ENCODE measurements at regions not wholly inside any gene's neighbourhood (a gene's known extent, or its start where the extent isn't known, plus 50 kb on each side); places are given as distances from the start of the nearest gene placed in this dataset.

DNA sequence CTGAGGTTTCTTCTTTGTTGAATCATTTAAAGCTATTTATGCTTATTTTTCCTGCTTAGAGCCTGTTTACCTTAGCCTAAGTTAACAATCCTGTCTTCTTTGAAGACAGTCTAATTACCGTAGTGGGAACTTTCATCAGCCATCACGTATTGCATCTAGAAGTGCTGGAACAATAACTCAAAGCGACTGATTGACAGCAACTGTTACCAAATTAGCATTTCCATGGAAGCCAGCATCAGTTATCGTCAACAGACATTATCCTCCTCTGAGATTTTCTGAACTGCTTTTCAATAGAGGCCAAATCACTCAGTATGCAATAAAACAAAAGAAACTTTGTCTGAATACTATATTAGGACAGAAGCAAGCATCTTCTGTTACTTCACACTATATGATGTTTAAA lies 433.3 kb upstream of the SLITRK1 start:
- Mint-ChIP-seq H3K27me3 (ENCODE audit: low read depth) (no peaks in the 10 kb centered on the region), H3K9me3 (peaks cover 15% of the 10 kb centered on the region), H3K27ac (no peak overlapping the region), H3K4me3 (ENCODE audit: low read depth) (no peak overlapping the region), H3K36me3 (ENCODE audit: low read depth) (no peaks in the 10 kb centered on the region), H3K4me1 (ENCODE audit: low read depth) (no peaks in the 10 kb centered on the region)
- DNase-seq (ENCODE audit: low spot score) = no peak
- intact Hi-C loops (cut with micrococcal nuclease) = no loop called here

DNA sequence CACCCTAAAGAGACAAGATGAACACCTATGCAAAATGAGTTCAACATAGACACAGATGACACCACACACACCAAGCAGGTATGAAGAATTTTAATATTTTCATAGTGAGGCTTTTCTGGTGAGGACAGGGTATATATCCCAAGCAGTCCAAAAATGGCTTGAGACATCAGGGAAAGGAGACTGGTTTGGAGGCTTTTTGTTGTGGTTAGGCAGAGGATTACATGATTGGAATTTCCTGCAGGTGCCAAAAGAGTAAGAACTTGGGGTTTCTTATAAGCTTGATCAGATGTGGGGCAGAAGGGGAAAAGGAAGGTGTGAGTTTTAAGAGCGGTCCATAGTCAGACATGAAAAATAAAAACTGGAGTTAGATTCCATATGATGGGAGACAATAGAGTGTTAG lies 420.8 kb upstream of the SLITRK1 start:
- Mint-ChIP-seq H3K9me3 (peaks cover 7% of the 10 kb centered on the region), H3K36me3 (ENCODE audit: low read depth) (no peaks in the 10 kb centered on the region), H3K27me3 (ENCODE audit: low read depth) (no peaks in the 10 kb centered on the region), H3K27ac (no peak overlapping the region), H3K4me1 (ENCODE audit: low read depth) (no peaks in the 10 kb centered on the region), H3K4me3 (ENCODE audit: low read depth) (no peak overlapping the region)
- intact Hi-C loops (cut with micrococcal nuclease) = loop anchor here (2.0 kb wide), 1 partner anchor 20 kb away; no protein-coding TSS in a partner anchor
- DNase-seq (ENCODE audit: low spot score) = no peak

DNA sequence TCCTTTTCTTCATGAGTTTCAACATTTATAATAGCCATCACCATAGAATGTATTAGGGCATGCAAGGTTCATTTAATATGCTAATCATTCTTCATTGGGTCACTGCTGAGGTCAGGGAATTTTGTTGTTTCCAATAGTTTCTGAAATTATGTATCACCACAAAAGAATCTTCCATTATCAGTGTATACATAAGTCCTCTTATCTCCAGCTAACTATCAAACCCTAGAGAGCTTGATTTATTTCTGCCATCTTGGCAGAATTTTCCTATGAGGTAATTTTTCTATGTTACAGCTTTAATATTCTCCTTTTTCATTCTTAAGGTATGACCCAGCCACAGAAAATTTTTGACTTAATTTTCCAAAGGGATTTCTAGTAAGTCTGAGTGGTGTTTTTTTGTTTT lies 415.0 kb upstream of the SLITRK1 start:
- no peaks in the 10 kb centered on the region for H3K9me3 Mint-ChIP-seq
- no peak overlapping the region for H3K4me3 Mint-ChIP-seq (ENCODE audit: low read depth)
- intact Hi-C loops (cut with micrococcal nuclease) = no loop called here
- DNase-seq (ENCODE audit: low spot score) = no peak
- no peaks in the 10 kb centered on the region for H3K27me3 Mint-ChIP-seq (ENCODE audit: low read depth)
- no peaks in the 10 kb centered on the region for H3K36me3 Mint-ChIP-seq (ENCODE audit: low read depth)
- H3K27ac Mint-ChIP-seq = no peak overlapping the region
- no peaks in the 10 kb centered on the region for H3K4me1 Mint-ChIP-seq (ENCODE audit: low read depth)

DNA sequence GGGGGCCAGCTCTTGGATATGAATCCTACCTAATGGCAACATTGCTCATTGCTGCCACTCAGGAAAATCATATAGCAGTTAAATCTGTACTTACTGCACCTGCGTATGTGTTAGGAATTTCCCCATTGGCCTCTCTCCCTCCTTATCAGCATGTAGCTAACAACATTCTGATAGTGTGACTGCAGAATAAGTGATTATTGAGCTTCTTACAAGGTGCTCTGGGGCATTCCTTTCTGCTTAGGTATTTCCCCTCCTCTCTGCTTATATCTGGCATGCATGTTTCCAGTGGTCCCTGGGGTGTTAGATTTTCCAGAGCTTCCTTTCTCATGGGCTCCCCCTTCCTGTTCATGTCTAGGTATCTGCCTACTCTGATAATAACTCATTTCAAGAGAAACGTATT lies 414.1 kb upstream of the SLITRK1 start:
- DNase-seq (ENCODE audit: low spot score) = no peak
- no peaks in the 10 kb centered on the region for H3K36me3 Mint-ChIP-seq (ENCODE audit: low read depth)
- no peak overlapping the region for H3K27ac Mint-ChIP-seq
- no peak overlapping the region for H3K4me3 Mint-ChIP-seq (ENCODE audit: low read depth)
- H3K9me3 Mint-ChIP-seq = no peaks in the 10 kb centered on the region
- intact Hi-C loops (cut with micrococcal nuclease) = no loop called here
- no peaks in the 10 kb centered on the region for H3K4me1 Mint-ChIP-seq (ENCODE audit: low read depth)
- H3K27me3 Mint-ChIP-seq (ENCODE audit: low read depth) = no peaks in the 10 kb centered on the region

DNA sequence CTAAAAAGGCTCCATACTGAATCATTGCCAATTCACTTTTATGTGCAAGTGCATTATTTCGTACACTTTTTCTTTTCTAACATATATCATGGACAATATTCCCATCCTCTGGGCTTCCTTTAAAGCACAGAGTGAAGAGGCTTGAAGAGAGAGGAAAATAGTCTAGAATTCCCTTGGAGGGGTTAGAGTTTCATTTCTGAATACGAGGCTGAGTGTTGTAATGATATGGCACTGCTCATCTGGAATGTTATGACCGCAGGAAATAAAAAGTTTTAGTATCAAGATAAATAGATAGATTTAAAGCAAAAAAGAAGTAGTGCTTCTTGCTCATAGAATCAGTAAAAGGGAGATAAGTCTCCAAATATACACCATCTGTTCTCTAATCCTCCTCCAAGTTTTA lies 412.3 kb upstream of the SLITRK1 start:
- intact Hi-C loops (cut with micrococcal nuclease) = no loop called here
- no peaks in the 10 kb centered on the region for H3K36me3 Mint-ChIP-seq (ENCODE audit: low read depth)
- H3K27ac Mint-ChIP-seq = no peak overlapping the region
- no peak overlapping the region for H3K4me3 Mint-ChIP-seq (ENCODE audit: low read depth)
- H3K4me1 Mint-ChIP-seq (ENCODE audit: low read depth) = no peaks in the 10 kb centered on the region
- no peak for DNase-seq (ENCODE audit: low spot score)
- no peaks in the 10 kb centered on the region for H3K27me3 Mint-ChIP-seq (ENCODE audit: low read depth)
- peaks cover 9% of the 10 kb centered on the region for H3K9me3 Mint-ChIP-seq

DNA sequence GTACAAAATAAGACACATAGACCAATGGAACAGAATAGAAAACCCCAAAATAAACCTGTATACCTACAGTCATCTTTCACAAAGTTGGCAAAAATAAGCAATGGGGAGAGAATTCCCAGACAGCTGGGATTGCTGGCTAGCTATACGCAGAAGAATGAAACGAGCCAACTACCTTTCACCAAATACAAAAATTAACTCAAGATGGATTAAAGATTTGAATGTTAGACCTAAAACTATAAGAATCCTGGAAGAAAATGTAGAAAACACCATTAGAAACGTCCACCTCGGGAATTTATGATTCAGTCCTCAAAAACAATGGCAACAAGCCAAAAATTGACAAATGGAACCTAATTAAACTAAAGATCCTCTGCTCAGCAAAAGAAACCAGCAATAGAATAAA lies 408.1 kb upstream of the SLITRK1 start:
- no peaks in the 10 kb centered on the region for H3K4me1 Mint-ChIP-seq (ENCODE audit: low read depth)
- DNase-seq (ENCODE audit: low spot score) = no peak
- H3K9me3 Mint-ChIP-seq = peaks cover 9% of the 10 kb centered on the region
- intact Hi-C loops (cut with micrococcal nuclease) = no loop called here
- H3K27me3 Mint-ChIP-seq (ENCODE audit: low read depth) = no peaks in the 10 kb centered on the region
- H3K27ac Mint-ChIP-seq = no peak overlapping the region
- H3K4me3 Mint-ChIP-seq (ENCODE audit: low read depth) = no peak overlapping the region
- no peaks in the 10 kb centered on the region for H3K36me3 Mint-ChIP-seq (ENCODE audit: low read depth)

DNA sequence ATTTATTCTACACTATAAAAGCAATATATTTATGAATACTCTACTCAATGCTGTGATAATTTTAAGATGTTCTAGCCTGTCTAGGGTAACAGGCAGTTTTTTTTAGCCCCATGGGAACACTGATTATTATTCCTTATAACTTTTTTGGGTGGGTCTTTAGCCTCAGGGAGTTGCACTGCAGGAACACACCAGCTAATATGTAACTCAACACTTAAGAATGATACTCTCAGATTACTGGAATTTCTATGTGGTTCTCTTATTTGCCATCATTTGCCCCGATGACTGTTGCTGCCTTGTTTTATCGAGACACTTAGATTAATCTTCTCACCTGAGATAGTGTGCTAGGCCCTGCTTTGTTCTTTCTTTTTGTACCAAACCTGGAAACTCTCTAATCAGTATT lies 396.9 kb upstream of the SLITRK1 start:
- intact Hi-C loops (cut with micrococcal nuclease) = no loop called here
- H3K27me3 Mint-ChIP-seq (ENCODE audit: low read depth) = no peaks in the 10 kb centered on the region
- no peak overlapping the region for H3K4me3 Mint-ChIP-seq (ENCODE audit: low read depth)
- no peak overlapping the region for H3K27ac Mint-ChIP-seq
- no peaks in the 10 kb centered on the region for H3K4me1 Mint-ChIP-seq (ENCODE audit: low read depth)
- peaks cover 3% of the 10 kb centered on the region for H3K9me3 Mint-ChIP-seq
- no peak for DNase-seq (ENCODE audit: low spot score)
- no peaks in the 10 kb centered on the region for H3K36me3 Mint-ChIP-seq (ENCODE audit: low read depth)

DNA sequence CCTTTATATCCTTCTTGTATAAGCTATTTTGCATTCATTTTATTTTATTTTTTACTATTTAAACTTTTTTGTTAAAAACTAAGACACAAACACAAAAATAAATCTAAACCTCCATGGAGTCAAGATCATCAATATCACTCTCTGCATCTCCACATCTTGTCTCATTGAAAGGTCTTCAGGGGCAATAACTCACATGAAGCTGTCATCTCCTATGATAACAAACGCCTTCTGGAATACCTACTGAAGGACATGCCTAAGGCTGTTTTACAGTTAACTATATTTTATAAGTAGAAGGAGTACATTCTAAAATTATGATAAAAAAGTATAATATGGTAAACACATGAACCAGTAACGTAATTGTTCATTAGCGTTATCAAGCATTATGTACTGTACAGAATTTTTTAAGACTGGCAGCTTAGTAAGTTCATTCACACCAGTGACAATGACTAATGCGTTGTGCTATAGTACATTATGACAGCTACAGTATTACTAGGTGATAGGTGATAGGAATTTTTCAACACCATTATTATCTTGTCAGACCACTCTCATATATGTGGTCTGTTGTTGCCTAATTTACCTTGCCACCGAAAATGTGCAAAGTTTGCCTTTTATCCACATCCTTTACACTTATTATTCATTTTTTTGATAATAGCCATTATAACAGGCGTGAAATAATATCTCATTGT lies 390.7 kb upstream of the SLITRK1 start:
- H3K27ac Mint-ChIP-seq = no peak overlapping the region
- H3K4me1 Mint-ChIP-seq (ENCODE audit: low read depth) = no peaks in the 10 kb centered on the region
- no peaks in the 10 kb centered on the region for H3K9me3 Mint-ChIP-seq
- intact Hi-C loops (cut with micrococcal nuclease) = no loop called here
- H3K27me3 Mint-ChIP-seq (ENCODE audit: low read depth) = no peaks in the 10 kb centered on the region
- H3K36me3 Mint-ChIP-seq (ENCODE audit: low read depth) = no peaks in the 10 kb centered on the region
- no peak for DNase-seq (ENCODE audit: low spot score)
- no peak overlapping the region for H3K4me3 Mint-ChIP-seq (ENCODE audit: low read depth)

DNA sequence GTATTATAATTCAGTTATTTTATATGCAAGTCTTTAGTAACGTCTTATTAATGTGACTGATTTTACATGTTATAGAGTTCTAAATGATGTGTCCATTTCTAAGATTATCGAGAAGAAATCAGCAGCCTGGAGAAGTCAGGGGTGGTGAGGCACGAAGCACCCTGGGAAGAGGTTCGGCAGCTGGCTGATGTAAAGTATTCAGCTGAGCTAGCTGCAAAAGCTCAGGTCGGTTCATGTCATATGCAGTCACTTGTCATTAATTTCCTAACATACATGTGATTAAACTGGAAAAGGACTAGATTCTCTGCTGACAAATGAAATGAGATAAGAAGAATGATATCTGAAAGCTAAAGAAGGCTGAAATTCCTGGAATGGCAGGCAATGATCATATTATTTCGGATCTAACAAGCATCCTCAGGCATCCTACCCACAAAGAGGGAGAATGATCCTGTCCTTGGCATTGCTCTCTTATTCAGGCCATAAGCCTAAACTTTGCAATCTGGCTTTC lies 383.0 kb upstream of the SLITRK1 start:
- Mint-ChIP-seq H3K4me3 (ENCODE audit: low read depth) (no peak overlapping the region), H3K9me3 (peaks cover 15% of the 10 kb centered on the region), H3K4me1 (ENCODE audit: low read depth) (no peaks in the 10 kb centered on the region), H3K36me3 (ENCODE audit: low read depth) (no peaks in the 10 kb centered on the region), H3K27me3 (ENCODE audit: low read depth) (no peaks in the 10 kb centered on the region), H3K27ac (no peak overlapping the region)
- intact Hi-C loops (cut with micrococcal nuclease) = no loop called here
- DNase-seq (ENCODE audit: low spot score) = no peak

DNA sequence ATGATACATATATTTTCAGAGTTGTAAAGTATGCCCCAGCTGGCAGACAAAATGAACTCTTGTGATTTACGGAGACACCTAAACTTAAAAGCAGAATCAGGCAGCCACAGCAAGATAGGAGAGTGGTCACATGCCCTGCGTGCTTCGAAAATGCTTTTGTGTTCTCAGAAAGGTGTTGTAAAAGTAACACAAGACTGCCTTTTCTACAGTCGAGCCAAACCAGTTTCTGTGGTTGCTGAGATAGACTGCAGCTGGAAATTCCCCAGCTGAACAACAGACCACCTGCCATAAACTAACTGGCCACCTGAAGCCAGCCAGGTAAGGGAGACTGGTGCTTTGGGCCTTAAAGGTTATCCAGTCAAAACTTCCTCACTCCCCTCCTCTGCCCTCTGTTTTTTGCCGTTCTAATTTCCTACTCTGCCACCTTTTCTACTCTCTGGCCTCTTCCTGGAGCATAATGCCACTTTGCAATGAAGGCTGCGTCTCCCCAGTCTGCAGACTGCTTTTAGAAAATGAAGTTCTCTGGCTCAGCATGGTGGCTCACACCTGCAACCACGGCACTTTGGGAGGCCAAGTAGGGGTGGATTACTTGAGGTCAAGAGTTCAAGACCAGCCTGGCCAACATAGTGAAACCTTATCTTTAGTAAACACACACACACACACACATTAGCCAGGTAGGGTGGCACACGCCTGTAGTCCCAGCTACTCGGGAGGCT lies 381.2 kb upstream of the SLITRK1 start:
- intact Hi-C loops (cut with micrococcal nuclease) = no loop called here
- no peak for DNase-seq (ENCODE audit: low spot score)
- no peak overlapping the region for H3K27ac Mint-ChIP-seq

DNA sequence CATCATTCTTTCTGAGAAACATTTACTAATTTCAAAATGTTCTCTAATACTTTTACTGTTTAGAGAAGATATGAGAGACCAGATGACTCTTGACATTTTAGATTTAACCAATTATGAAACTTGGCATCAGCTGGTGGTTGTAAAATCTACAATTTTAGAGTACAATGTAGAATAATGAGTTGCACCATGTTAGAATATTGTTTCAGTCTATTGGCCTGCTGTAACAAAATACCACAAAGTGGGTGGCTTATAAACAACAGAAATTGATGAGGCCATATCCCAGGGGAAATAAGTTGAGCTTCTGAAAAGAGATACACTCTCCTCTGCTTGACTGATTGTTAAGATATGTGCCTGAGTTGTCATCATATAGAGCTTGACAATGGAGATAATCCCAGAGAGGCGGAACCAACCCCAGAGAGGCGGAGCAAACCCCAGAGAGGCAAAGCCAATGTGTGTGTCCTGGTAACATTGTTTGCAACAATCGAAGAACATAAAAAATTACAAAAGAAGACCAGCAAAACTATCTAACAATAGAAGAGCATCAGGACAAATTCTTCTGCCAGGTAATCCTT lies 373.0 kb upstream of the SLITRK1 start:
- Mint-ChIP-seq H3K4me1 (ENCODE audit: low read depth) (no peaks in the 10 kb centered on the region), H3K4me3 (ENCODE audit: low read depth) (no peak overlapping the region), H3K27me3 (ENCODE audit: low read depth) (no peaks in the 10 kb centered on the region), H3K27ac (no peak overlapping the region), H3K36me3 (ENCODE audit: low read depth) (no peaks in the 10 kb centered on the region), H3K9me3 (peaks cover 13% of the 10 kb centered on the region)
- intact Hi-C loops (cut with micrococcal nuclease) = no loop called here
- DNase-seq (ENCODE audit: low spot score) = no peak

More for the DNA sequence above, 381.2 kb upstream of the SLITRK1 start:
- H3K4me1 Mint-ChIP-seq (ENCODE audit: low read depth) = no peaks in the 10 kb centered on the region
- no peak overlapping the region for H3K4me3 Mint-ChIP-seq (ENCODE audit: low read depth)
- no peaks in the 10 kb centered on the region for H3K36me3 Mint-ChIP-seq (ENCODE audit: low read depth)
- H3K27me3 Mint-ChIP-seq (ENCODE audit: low read depth) = no peaks in the 10 kb centered on the region
- peaks cover 15% of the 10 kb centered on the region for H3K9me3 Mint-ChIP-seq

DNA sequence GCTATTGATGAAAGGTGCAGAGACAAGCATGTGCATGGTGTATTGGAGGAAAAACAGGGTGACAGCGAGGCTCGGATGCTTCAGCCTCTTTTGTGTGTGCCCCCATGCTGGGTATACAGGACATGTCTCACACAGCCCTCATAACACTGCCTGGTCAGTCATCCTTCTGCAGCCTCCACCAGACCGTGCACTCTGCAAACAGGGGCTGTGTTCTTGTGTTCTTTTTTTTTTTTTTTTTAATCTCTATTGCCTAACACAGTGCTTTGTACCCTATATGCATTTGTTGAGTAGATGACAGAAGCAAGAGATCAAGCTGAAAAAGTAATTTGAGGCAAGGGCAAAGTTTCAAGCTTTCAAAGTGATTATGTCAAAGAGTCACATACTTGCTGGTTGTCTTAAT lies 367.2 kb upstream of the SLITRK1 start:
- no peaks in the 10 kb centered on the region for H3K4me1 Mint-ChIP-seq (ENCODE audit: low read depth)
- H3K9me3 Mint-ChIP-seq = peaks cover 13% of the 10 kb centered on the region
- no peak for DNase-seq (ENCODE audit: low spot score)

DNA sequence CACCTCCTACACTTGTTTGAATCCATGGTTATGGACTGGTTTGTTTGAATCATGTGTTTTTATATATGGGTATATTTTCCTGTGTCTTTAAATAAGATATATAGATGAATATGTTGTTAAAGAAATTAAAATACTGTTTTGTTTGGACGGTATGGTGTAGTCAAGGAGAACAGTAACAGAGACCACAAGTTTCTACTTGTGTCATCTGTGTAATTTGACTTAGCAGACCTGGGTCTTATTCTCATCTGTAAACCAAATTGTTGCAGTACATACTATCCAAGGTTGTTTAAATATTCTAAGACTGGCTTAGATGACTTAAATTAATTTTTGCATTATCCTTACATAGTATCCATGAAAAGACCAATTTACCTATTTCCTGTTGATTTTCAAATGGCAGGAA lies 361.1 kb upstream of the SLITRK1 start:
- Mint-ChIP-seq H3K9me3 (no peaks in the 10 kb centered on the region), H3K4me3 (ENCODE audit: low read depth) (no peak overlapping the region), H3K27me3 (ENCODE audit: low read depth) (no peaks in the 10 kb centered on the region)

More for the DNA sequence above, 367.2 kb upstream of the SLITRK1 start:
- no peaks in the 10 kb centered on the region for H3K27me3 Mint-ChIP-seq (ENCODE audit: low read depth)
- intact Hi-C loops (cut with micrococcal nuclease) = no loop called here
- no peaks in the 10 kb centered on the region for H3K36me3 Mint-ChIP-seq (ENCODE audit: low read depth)
- H3K27ac Mint-ChIP-seq = no peak overlapping the region
- no peak overlapping the region for H3K4me3 Mint-ChIP-seq (ENCODE audit: low read depth)

More for the DNA sequence above, 361.1 kb upstream of the SLITRK1 start:
- intact Hi-C loops (cut with micrococcal nuclease) = no loop called here
- DNase-seq (ENCODE audit: low spot score) = no peak
- Mint-ChIP-seq H3K4me1 (ENCODE audit: low read depth) (no peaks in the 10 kb centered on the region), H3K27ac (no peak overlapping the region), H3K36me3 (ENCODE audit: low read depth) (no peaks in the 10 kb centered on the region)

All from activated T-helper 2 cell treated with anti-CD3 and anti-CD28 coated beads, Interferon-gamma antibody, Interleukin-2, Interleukin-4, amounts not matched to agents 10 μg/mL and 5 μg/mL and 100 μg/mL, durations not matched to agents 14 hours and 24 hours and 36 hours (primary cell).